ENCODE measurements at regions not wholly inside any gene's neighbourhood (a gene's known extent, or its start where the extent isn't known, plus 50 kb on each side); places are given as distances from the start of the nearest gene placed in this dataset.

DNA sequence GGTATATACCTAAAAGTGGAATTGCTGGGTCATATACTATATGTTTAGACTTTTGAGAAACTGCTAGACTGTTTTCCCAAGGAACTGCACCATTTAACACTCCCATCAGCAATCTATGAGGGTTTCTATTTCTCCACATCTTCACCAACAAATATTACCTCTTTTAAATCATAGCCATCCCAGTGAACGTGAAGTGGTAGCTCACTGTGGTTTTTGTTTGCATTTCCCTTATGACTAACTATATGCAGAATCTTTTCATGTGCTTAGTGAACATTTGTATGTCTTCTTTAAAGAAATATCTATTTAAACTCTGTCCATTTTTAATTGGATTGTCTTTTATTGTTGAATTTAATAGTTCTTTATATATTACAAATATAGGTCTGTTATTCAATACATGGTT lies 115.8 kb upstream of the SEC61G start:
- Histone ChIP-seq H3K9me3 (no peaks in the 10 kb centered on the region), H3K4me3 (no peak overlapping the region), H3K4me1 (no peaks in the 10 kb centered on the region), H3K36me3 (no peaks in the 10 kb centered on the region), H3K27me3 (no peaks in the 10 kb centered on the region), H3K27ac (no peak overlapping the region)
- no peak for TF ChIP-seq CTCF (IDR thresholded peaks at IDR 0.05)
- no peak for TF ChIP-seq EP300 (IDR thresholded peaks at IDR 0.05)
- no peak for TF ChIP-seq POLR2A (IDR thresholded peaks at IDR 0.05)
- no peak for TF ChIP-seq POLR2AphosphoS5 (IDR thresholded peaks at IDR 0.05)
- 76% methylated on average over 1 of the region's 1 CpG for WGBS
- no peak for DNase-seq (ENCODE audit: low spot score in 2 of 2)

- 62% methylated on average over 2 of the region's 2 CpGs for WGBS
- DNase-seq (ENCODE audit: low spot score in 2 of 2) = no peak
Measured at GRCh38 chr7:54877683-54878082, 118.7 kb upstream of the SEC61G start.

DNA sequence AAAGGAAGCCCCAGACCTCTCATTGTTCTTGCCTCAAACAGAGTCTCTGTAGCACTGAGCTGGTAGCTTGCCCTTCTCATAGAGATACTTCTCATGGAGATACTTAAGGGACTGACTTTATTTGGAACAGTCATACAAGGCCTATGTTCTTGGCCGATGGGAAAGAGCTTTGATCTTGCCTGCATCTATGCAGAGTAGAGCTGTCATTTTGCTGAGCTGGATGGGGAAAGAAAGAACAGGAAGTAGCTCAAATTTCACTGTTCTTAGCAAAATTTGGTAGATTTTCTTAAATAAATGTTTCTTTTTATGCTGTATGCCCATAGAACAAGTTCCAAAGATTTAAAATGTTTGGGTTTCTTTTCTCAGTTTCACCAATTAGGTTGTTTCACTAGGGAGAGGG lies 119.3 kb upstream of the SEC61G start:
- no peaks in the 10 kb centered on the region for H3K36me3 ChIP-seq
- no peaks in the 10 kb centered on the region for H3K27me3 ChIP-seq
- 30% methylated on average over 1 of the region's 1 CpG for WGBS
- H3K9me3 ChIP-seq = no peaks in the 10 kb centered on the region
- no peak for DNase-seq (ENCODE audit: low spot score in 2 of 2)
- no peak overlapping the region for H3K4me3 ChIP-seq
- no peaks in the 10 kb centered on the region for H3K4me1 ChIP-seq
- H3K27ac ChIP-seq = no peak overlapping the region
- TF ChIP-seq POLR2A (IDR thresholded peaks at IDR 0.05) (no peak), EP300 (IDR thresholded peaks at IDR 0.05) (no peak), CTCF (IDR thresholded peaks at IDR 0.05) (no peak), POLR2AphosphoS5 (IDR thresholded peaks at IDR 0.05) (no peak)

More at GRCh38 chr7:54877683-54878082, 118.7 kb upstream of the SEC61G start:
- H3K4me3 ChIP-seq = no peak overlapping the region
- TF ChIP-seq EP300 (IDR thresholded peaks at IDR 0.05) (no peak), POLR2A (IDR thresholded peaks at IDR 0.05) (no peak), CTCF (IDR thresholded peaks at IDR 0.05) (no peak), POLR2AphosphoS5 (IDR thresholded peaks at IDR 0.05) (no peak)
- H3K4me1 ChIP-seq = no peaks in the 10 kb centered on the region
- no peaks in the 10 kb centered on the region for H3K27me3 ChIP-seq
- H3K9me3 ChIP-seq = no peaks in the 10 kb centered on the region
- no peaks in the 10 kb centered on the region for H3K36me3 ChIP-seq
- no peak overlapping the region for H3K27ac ChIP-seq

GRCh38 chr7:54879776-54880175 lies 120.8 kb upstream of the SEC61G start:
- H3K27me3 ChIP-seq = no peaks in the 10 kb centered on the region
- no peak for TF ChIP-seq POLR2A (IDR thresholded peaks at IDR 0.05)
- no peak for TF ChIP-seq POLR2AphosphoS5 (IDR thresholded peaks at IDR 0.05)
- TF ChIP-seq EP300 (IDR thresholded peaks at IDR 0.05) = no peak
- TF ChIP-seq CTCF (IDR thresholded peaks at IDR 0.05) = no peak
- no peaks in the 10 kb centered on the region for H3K9me3 ChIP-seq
- DNase-seq (ENCODE audit: low spot score in 2 of 2) = no peak
- 96% methylated on average over 2 of the region's 2 CpGs for WGBS
- no peaks in the 10 kb centered on the region for H3K4me1 ChIP-seq
- H3K27ac ChIP-seq = no peak overlapping the region
- H3K4me3 ChIP-seq = no peak overlapping the region
- no peaks in the 10 kb centered on the region for H3K36me3 ChIP-seq

DNA sequence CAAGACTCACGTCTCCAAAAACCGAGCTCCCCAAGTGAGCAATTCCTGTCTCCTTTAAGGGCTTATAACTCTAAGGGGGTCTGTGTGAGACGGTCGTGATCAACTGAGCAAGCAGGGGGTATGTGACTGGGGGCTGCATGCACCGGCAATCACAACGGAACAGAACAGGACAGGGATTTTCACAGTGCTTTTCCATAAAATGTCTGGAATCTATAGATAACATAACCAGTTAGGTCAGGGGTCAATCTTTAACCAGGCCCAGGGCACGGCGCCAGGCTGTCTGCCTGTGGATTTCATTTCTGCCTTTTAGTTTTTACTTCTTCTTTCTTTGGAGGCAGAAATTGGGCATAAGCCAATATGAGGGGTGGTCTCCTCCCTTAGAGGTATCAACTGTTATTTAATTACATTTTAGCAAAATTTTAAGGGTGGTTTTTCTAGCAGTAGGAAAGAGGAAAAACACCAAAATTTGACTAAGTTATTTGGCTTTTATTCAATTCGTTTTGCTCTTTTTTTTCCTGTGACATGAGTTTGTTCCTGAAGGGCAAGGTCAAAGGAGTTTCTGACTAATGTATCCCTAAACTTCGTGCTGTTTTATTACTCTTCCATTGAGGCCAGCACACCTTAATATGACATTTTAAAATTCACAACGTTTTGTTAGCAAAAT lies 121.4 kb upstream of the SEC61G start:
- DNase-seq (ENCODE audit: low spot score in 2 of 2) = no peak
- Histone ChIP-seq H3K9me3 (no peaks in the 10 kb centered on the region), H3K27me3 (no peaks in the 10 kb centered on the region), H3K4me3 (no peak overlapping the region), H3K4me1 (no peaks in the 10 kb centered on the region), H3K36me3 (no peaks in the 10 kb centered on the region), H3K27ac (no peak overlapping the region)
- WGBS = 84% methylated on average over 11 of the region's 11 CpGs
- TF ChIP-seq CTCF (IDR thresholded peaks at IDR 0.05) (no peak), POLR2AphosphoS5 (IDR thresholded peaks at IDR 0.05) (no peak), EP300 (IDR thresholded peaks at IDR 0.05) (no peak), POLR2A (IDR thresholded peaks at IDR 0.05) (no peak)

Data from suprapubic skin (tissue), 4 donors.